NCI-H1436 treated with DMSO at 0.1 percent for 48 hours (cell line): ENCODE measurements at regions not wholly inside any gene's neighbourhood (a gene's known extent, or its start where the extent isn't known, plus 50 kb on each side); places are given as distances from the start of the nearest gene placed in this dataset.

Experiments used
- DNase-seq: peaks from one replicate; lab custom pipeline; 2025; lab: John Stamatoyannopoulos, UW

GRCh38 chr4:138312536-138312911 lies 70.4 kb upstream of the SLC7A11 start:
- DNase-seq = no peak

GRCh38 chr4:138311771-138312535 lies 69.8 kb upstream of the SLC7A11 start:
- no peak for DNase-seq

- DNase-seq = no peak
Observed at GRCh38 chr4:138310991-138311390, 68.8 kb upstream of the SLC7A11 start.

- DNase-seq = no peak
Observed at GRCh38 chr4:138310498-138310897, 68.3 kb upstream of the SLC7A11 start.

- no peak for DNase-seq
Observed at GRCh38 chr4:138308356-138308755, 66.2 kb upstream of the SLC7A11 start.

GRCh38 chr4:138307319-138307718 lies 65.2 kb upstream of the SLC7A11 start:
- DNase-seq = no peak

- no peak for DNase-seq
Observed at GRCh38 chr4:138305050-138305449, 62.9 kb upstream of the SLC7A11 start.

- DNase-seq = no peak
Observed at GRCh38 chr4:138301536-138301935, 59.4 kb upstream of the SLC7A11 start.

- DNase-seq = no peak
Observed at GRCh38 chr4:138300616-138301015, 58.5 kb upstream of the SLC7A11 start.

GRCh38 chr4:138299881-138300280 lies 57.7 kb upstream of the SLC7A11 start:
- DNase-seq = no peak

GRCh38 chr4:138298866-138299265 lies 56.7 kb upstream of the SLC7A11 start:
- no peak for DNase-seq

- DNase-seq = no peak
Observed at GRCh38 chr4:138298431-138298830, 56.3 kb upstream of the SLC7A11 start.

- DNase-seq = no peak
Observed at GRCh38 chr4:138297743-138298405, 55.7 kb upstream of the SLC7A11 start.

GRCh38 chr4:138292321-138292720 lies 50.2 kb upstream of the SLC7A11 start:
- DNase-seq = no peak
